ENCODE measurements at regions not wholly inside any gene's neighbourhood (a gene's known extent, or its start where the extent isn't known, plus 50 kb on each side); places are given as distances from the start of the nearest gene placed in this dataset.
"Not testable (repeated sequence)": the region's sequence is repeated elsewhere in the genome, so short reads cannot be mapped to it uniquely, and the experiment has no call there.

DNA sequence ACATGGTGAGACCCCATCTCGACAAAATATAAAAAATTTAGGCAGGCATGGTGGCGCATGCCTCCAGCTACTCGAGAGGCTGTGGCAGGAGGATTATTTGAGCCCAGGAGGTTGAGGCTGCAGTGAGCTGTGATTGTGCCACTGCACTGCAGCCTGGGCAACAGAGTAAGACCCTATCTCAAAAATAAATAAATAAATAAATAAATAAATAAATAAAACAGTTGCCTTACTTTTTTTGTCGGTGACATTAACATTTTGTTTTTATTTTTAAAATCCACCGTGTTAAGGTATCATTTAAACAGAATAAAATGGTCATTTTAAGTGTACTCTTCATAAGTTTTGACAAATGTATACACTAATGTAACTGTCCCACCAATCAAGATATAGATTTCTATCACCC is 57.0 kb downstream of the RASL11A start:
- ATAC-seq (no peak), DNase-seq (no peak)
- peaks cover 2% of the 10 kb centered on the region for H3K4me1 Mint-ChIP-seq
- H3K4me3 Mint-ChIP-seq, result no peak overlapping the region
- H3K36me3 Mint-ChIP-seq (ENCODE audit: low read depth), result peaks cover 2% of the 10 kb centered on the region
- peaks cover 25% of the 10 kb centered on the region for H3K27me3 Mint-ChIP-seq
- no peak overlapping the region for H3K27ac Mint-ChIP-seq
- no peaks in the 10 kb centered on the region for H3K9me3 ChIP-seq (ENCODE audit: control insufficient read depth, low read length, poor library complexity, severe bottlenecking)

DNA sequence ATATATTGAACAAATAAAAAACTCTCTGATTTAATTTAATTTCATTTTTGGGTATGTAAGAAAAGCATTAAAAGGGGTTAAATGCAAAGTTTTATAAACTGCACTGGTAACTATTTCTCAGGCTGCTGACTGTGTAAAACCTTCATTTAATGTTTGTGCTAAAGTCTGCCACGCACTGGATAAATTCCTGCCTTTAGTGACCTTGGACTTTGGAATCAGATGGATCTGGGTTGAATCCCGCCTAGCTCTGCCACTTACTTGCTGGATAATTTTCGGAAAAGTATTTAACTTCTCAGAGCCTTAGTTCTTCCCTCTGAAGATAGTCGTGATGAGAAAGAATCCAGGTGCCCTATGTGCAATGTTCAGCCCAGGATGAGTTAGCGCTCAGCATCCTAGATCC is 58.6 kb downstream of the RASL11A start:
- peaks cover 2% of the 10 kb centered on the region for H3K4me1 Mint-ChIP-seq
- H3K4me3 Mint-ChIP-seq, result no peak overlapping the region
- ATAC-seq, result no peak
- H3K36me3 Mint-ChIP-seq (ENCODE audit: low read depth), result peaks cover 3% of the 10 kb centered on the region
- DNase-seq, result no peak
- no peak overlapping the region for H3K27ac Mint-ChIP-seq
- H3K9me3 ChIP-seq (ENCODE audit: control insufficient read depth, low read length, poor library complexity, severe bottlenecking), result no peaks in the 10 kb centered on the region
- H3K27me3 Mint-ChIP-seq, result peaks cover 29% of the 10 kb centered on the region

DNA sequence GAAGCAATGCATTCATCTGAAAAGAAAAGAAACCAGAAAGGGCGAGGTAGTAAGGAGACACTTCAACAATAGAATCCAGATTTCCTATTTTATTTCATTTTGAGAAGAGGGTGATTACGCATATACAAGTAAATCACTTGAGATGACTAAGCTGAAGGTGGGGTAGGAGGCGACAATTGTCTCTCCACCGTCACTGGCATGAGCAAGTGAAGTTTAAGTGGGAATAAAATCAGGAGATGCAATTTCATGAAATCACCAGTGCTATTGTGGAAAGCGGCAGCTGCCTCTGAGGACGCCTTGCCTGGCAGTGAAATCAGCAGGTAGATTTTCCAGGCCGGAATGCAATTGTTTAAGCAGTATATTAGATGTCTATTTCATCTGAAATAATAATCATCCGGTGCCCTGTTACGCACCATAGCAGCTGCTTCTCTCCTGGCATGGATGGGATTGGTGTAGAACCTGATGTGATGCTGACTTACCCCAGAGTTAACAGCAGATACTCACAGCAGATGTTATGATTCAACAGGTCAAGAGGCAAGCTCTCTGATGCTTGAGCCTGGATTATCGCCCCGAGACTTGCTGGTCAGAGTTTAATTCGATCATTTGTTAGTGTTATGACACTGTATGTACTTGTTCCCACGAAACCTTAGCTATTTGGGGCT is 64.3 kb downstream of the RASL11A start:
- no peak overlapping the region for H3K27ac Mint-ChIP-seq
- peaks cover 4% of the 10 kb centered on the region for H3K36me3 Mint-ChIP-seq (ENCODE audit: low read depth)
- ATAC-seq (no peak), DNase-seq (no peak)
- peaks cover 41% of the 10 kb centered on the region for H3K27me3 Mint-ChIP-seq
- no peaks in the 10 kb centered on the region for H3K9me3 ChIP-seq (ENCODE audit: control insufficient read depth, low read length, poor library complexity, severe bottlenecking)
- H3K4me1 Mint-ChIP-seq, result peaks cover 4% of the 10 kb centered on the region
- H3K4me3 Mint-ChIP-seq, result no peak overlapping the region

DNA sequence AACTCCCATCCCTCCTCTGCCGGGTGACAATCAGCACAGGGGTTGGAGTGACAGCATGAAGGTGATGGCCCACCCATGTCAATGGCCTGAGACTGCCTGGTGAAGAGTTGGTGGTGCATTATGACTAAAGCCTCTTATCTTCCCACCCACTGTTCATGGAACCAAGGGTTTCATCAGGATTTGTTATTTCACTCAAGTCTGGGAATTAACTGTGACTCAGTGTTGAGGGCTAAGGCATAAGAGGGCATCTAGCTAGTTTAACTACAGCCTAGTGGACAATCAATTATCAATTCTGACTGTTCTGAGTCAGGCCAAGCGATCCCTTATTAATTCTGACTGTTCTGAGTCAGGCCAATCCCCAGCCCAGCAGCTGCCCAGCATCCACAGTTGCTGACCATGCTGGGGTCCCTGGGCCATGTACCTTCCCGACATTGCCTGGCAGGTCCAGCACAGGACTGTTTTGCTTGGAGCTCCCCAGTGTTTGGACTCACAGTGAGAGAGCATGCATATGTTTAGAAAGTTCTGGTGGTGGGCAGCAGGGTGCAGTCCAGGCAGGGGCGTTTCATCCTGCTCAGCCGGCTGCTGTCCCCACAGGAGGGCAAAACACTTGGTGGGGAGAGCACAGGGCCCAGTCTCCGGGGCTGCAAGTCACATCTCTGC is 65.5 kb downstream of the RASL11A start:
- peaks cover 4% of the 10 kb centered on the region for H3K4me1 Mint-ChIP-seq
- peaks cover 4% of the 10 kb centered on the region for H3K36me3 Mint-ChIP-seq (ENCODE audit: low read depth)

DNA sequence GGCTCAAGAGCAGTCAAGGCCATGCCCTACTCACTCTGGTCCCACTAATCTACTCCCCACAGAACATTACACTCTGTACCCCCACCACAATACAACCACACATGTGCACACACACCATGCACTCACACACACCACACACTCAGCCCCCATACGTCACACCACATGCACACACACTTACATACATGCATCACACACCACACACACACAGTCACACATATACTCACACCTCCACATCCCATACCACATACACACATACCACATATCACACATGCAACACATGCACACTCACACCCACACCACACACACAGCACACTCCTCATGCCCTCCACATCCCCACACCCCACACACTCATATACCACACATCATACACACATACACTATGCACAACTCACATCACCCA is 67.6 kb downstream of the RASL11A start:
- no peaks in the 10 kb centered on the region for H3K9me3 ChIP-seq (ENCODE audit: control insufficient read depth, low read length, poor library complexity, severe bottlenecking)
- Mint-ChIP-seq H3K4me1 (peaks cover 7% of the 10 kb centered on the region), H3K27me3 (peaks cover 35% of the 10 kb centered on the region), H3K36me3 (ENCODE audit: low read depth) (peaks cover 2% of the 10 kb centered on the region), H3K27ac (no peak overlapping the region), H3K4me3 (no peak overlapping the region)
- DNase-seq (no peak), ATAC-seq (no peak)

More for the DNA sequence above, 65.5 kb downstream of the RASL11A start:
- no peak for DNase-seq
- H3K9me3 ChIP-seq (ENCODE audit: control insufficient read depth, low read length, poor library complexity, severe bottlenecking), result no peaks in the 10 kb centered on the region
- no peak overlapping the region for H3K4me3 Mint-ChIP-seq
- peaks cover 40% of the 10 kb centered on the region for H3K27me3 Mint-ChIP-seq
- no peak for ATAC-seq
- H3K27ac Mint-ChIP-seq, result no peak overlapping the region

DNA sequence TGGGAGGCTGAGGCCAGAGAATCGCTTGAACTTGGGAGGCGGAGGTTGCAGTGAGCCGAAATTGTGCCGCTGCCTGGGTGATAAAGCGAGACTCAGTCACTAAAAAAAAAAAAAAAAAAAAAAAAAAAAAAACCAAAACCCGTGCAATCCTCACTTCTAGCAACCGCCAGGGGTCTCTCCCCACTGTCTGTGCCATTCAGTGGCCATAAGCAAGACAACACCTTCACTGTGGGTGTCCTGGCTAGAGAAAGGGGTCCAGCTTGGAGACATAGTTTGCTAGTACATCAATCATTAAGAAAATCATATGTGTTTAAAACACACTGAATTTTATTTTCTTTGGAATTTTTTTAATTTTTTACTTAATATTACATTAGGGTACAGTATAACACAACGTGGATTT is 68.2 kb downstream of the RASL11A start:
- Mint-ChIP-seq H3K27ac (no peak overlapping the region), H3K36me3 (ENCODE audit: low read depth) (peaks cover 2% of the 10 kb centered on the region), H3K4me3 (no peak overlapping the region), H3K27me3 (peaks cover 38% of the 10 kb centered on the region), H3K4me1 (peaks cover 7% of the 10 kb centered on the region)
- ATAC-seq (no peak), DNase-seq (no peak)
- H3K9me3 ChIP-seq (ENCODE audit: control insufficient read depth, low read length, poor library complexity, severe bottlenecking), result no peaks in the 10 kb centered on the region

DNA sequence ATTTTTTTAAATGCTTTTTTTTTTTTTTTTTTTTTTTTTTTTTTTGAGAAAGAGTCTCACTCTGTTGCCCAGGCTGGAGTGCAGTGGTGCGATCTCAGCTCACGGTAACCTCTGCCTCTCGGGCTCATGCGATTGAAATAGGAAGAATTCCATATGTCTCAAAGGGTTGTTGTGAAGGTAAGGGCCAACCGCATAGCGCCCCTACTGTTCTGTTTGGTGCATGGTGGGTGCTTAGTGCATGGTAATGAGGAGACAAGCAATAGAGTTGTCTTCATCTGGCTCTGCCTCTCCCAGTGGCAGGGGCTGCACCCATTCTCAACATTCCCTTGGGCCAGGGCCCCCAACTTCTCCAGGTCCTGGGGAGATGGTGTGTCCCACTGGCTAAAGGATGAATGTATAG is 68.7 kb downstream of the RASL11A start:
- peak in 1 of 3 donors; percentile 11 for DNase-seq
- Mint-ChIP-seq H3K27me3 (peaks cover 41% of the 10 kb centered on the region), H3K27ac (no peak overlapping the region), H3K4me1 (peaks cover 7% of the 10 kb centered on the region), H3K4me3 (no peak overlapping the region), H3K36me3 (ENCODE audit: low read depth) (peaks cover 2% of the 10 kb centered on the region)
- no peaks in the 10 kb centered on the region for H3K9me3 ChIP-seq (ENCODE audit: control insufficient read depth, low read length, poor library complexity, severe bottlenecking)
- ATAC-seq, result peak; percentile 75

DNA sequence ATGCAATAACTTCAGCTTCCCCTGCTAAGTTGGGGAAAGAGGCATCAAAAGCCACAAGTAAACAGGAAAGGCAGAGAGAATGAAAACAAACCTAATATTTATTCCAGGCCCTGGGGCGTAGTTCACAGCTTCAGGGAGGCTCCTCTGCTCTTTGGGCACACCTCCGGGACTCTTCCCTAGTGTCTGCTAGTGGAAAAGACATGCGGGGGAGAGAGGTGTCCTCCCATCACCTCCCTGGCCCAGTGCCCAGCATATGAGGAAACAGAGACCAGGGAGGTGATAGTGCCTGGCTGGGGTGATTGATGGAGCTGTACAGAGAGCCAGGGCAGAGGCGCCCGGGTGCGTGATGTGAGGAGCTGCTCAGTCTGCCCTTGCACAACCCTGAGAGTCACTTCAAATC is 71.0 kb downstream of the RASL11A start:
- H3K4me1 Mint-ChIP-seq, result peaks cover 7% of the 10 kb centered on the region
- ATAC-seq (no peak), DNase-seq (no peak)
- no peak overlapping the region for H3K27ac Mint-ChIP-seq
- H3K9me3 ChIP-seq (ENCODE audit: control insufficient read depth, low read length, poor library complexity, severe bottlenecking), result no peaks in the 10 kb centered on the region
- no peak overlapping the region for H3K4me3 Mint-ChIP-seq
- peaks cover 2% of the 10 kb centered on the region for H3K36me3 Mint-ChIP-seq (ENCODE audit: low read depth)
- H3K27me3 Mint-ChIP-seq, result peaks cover 42% of the 10 kb centered on the region

DNA sequence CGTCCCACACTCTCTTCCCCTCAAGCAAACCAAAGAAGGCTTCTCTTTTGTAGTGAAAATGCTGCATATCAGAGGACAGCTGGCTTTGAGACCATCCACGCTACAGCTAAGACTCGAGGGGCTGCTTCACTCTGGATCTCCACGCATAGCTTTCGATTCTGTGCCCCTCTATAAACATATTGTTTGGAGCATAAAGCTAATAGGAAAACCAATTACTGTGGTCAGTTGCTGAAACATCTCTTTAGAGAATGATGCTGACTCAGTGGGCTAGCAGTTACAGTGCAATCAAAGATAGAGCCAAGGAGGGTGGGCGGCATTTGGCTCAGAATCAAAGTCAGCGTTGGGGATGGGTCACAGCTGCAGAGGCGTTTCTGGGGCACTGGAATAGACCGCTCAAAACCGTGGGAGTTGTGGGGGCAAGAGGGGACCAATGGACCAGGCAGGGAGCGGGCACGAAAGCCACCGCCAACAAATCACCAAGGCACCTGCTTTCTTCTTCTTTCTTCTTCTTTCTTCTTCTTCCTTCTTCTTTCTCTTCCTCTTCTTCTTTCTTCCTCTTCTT is 76.7 kb downstream of the RASL11A start:
- Mint-ChIP-seq H3K27ac (no peak overlapping the region), H3K27me3 (peaks cover 46% of the 10 kb centered on the region)

DNA sequence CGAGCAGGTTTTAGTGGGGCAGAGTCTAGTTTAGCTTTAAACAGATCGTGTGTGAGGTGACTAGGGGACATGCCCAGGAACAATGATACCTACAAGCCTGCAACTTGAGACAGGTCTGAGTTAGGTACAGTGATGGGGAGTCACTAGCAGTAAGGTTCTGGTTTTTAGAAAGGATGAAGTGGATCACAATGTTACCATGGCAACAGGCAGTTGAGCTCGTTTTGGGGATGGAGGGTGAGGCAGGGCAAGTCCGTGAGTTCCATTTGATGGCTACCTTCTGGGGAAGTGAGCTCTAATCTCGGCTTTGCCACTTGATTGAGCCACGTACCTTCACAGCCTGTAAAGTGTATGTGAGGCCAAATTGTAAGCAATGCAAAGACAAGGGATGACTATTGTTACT is 76.0 kb upstream of the GTF3A start:
- no peaks in the 10 kb centered on the region for H3K9me3 ChIP-seq (ENCODE audit: control insufficient read depth, low read length, poor library complexity, severe bottlenecking)
- Mint-ChIP-seq H3K4me1 (peaks cover 13% of the 10 kb centered on the region), H3K36me3 (ENCODE audit: low read depth) (peaks cover 2% of the 10 kb centered on the region), H3K27me3 (peaks cover 54% of the 10 kb centered on the region), H3K27ac (no peak overlapping the region), H3K4me3 (no peak overlapping the region)
- DNase-seq (no peak), ATAC-seq (no peak)

More for the DNA sequence above, 76.7 kb downstream of the RASL11A start:
- no peak for ATAC-seq
- Mint-ChIP-seq H3K4me3 (no peak overlapping the region), H3K36me3 (ENCODE audit: low read depth) (peaks cover 2% of the 10 kb centered on the region), H3K4me1 (peaks cover 6% of the 10 kb centered on the region)
- H3K9me3 ChIP-seq (ENCODE audit: control insufficient read depth, low read length, poor library complexity, severe bottlenecking), result no peaks in the 10 kb centered on the region
- DNase-seq, result no peak

DNA sequence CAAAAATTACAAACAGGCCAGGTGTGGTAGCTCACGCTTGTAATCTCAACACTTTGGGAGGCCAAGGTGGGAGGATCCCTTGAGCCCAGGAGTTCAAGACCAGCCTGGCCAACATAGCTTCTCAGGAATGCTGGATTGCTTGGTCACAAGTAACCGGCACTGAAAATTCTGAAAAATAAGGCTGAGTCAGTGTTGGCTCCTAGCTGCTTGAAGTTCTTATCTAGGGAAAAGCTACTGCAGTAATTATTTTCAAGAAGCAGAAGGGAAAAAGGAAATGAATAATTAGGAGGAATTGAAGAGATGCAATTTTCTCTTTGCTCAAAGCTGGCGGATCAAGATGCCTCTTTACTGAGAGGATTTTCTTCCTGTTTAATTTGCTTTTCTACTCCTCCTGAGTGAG is 75.0 kb upstream of the GTF3A start:
- Mint-ChIP-seq H3K36me3 (ENCODE audit: low read depth) (peaks cover 2% of the 10 kb centered on the region), H3K4me3 (no peak overlapping the region), H3K27me3 (peaks cover 49% of the 10 kb centered on the region), H3K27ac (no peak overlapping the region), H3K4me1 (peaks cover 13% of the 10 kb centered on the region)
- no peak for DNase-seq
- no peaks in the 10 kb centered on the region for H3K9me3 ChIP-seq (ENCODE audit: control insufficient read depth, low read length, poor library complexity, severe bottlenecking)
- ATAC-seq, result no peak

DNA sequence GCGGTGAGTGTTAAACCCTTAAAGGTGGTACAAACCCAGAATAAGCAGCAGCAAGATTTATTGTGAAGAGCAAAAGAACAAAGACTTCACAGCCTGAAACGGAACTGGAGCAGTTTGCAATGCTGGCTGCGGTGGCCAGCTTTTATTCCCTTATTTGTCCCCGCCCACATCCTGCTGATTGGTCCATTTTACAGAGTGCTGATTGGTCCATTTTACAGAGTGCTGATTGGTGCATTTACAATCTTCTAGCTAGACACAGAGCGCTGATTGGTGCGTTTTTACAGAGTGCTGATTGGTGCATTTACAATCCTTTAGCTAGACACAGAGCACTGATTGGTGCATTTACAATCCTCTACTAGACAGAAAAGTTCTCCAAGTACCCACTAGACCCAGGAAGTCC is 73.6 kb upstream of the GTF3A start:
- not testable (repeated sequence) for H3K27ac Mint-ChIP-seq; ATAC-seq; H3K4me3 Mint-ChIP-seq; H3K9me3 ChIP-seq (ENCODE audit: control insufficient read depth, low read length, poor library complexity, severe bottlenecking); DNase-seq; H3K36me3 Mint-ChIP-seq (ENCODE audit: low read depth)
- Mint-ChIP-seq H3K4me1 (peaks cover 13% of the 10 kb centered on the region), H3K27me3 (peaks cover 42% of the 10 kb centered on the region)

DNA sequence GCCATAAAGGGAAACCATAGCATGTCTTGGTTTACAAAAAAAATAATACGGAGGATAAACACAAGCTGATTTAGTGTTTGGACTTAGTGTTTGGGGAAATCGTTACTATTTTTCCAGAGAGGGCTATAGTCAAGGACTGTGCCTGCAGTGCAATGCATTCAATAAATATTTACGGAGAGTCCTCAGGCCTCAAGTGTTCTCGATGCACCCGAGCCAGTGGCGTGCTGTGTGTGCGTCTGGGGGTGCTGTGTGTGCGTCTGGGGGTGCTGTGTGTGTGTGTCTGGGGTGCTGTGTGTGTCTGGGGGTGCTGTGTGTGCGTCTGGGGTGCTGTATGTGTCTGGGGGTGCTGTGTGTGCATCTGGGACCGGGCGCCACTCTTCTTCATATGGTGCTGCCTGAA is 71.7 kb upstream of the GTF3A start:
- peaks cover 5% of the 10 kb centered on the region for H3K36me3 Mint-ChIP-seq (ENCODE audit: low read depth)
- H3K4me3 Mint-ChIP-seq, result peak overlapping the region; percentile 66
- peaks cover 12% of the 10 kb centered on the region for H3K4me1 Mint-ChIP-seq
- DNase-seq (no peak), ATAC-seq (no peak)
- peaks cover 42% of the 10 kb centered on the region for H3K27me3 Mint-ChIP-seq
- H3K27ac Mint-ChIP-seq, result peak overlapping the region; percentile 59
- no peaks in the 10 kb centered on the region for H3K9me3 ChIP-seq (ENCODE audit: control insufficient read depth, low read length, poor library complexity, severe bottlenecking)

DNA sequence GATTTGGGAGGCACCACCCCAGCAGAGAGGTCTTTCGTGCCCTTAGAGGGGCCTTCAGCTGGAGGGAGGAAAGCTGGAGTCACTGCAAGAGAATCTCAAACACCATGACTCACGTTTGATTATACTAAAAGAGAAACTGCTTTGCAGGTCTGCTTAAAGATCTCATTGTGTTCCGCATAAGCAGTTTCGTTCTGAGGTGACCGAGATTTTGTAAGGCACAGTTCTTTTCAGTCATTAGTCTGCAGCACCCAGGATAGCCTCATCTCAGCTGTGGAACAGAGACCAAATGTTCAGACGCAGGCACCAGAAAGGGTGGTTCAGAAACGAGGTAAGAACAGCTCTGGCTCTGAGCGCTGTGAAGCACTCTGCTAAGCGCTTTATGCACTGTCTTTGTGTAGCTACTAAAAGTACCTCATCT is 71.2 kb upstream of the GTF3A start:
- no peaks in the 10 kb centered on the region for H3K9me3 ChIP-seq (ENCODE audit: control insufficient read depth, low read length, poor library complexity, severe bottlenecking)
- peak overlapping the region; percentile 66 for H3K4me3 Mint-ChIP-seq
- H3K36me3 Mint-ChIP-seq (ENCODE audit: low read depth), result peaks cover 5% of the 10 kb centered on the region
- ATAC-seq (peak; percentile 37), DNase-seq (no peak)
- H3K27ac Mint-ChIP-seq, result peak overlapping the region; percentile 59
- peaks cover 10% of the 10 kb centered on the region for H3K4me1 Mint-ChIP-seq
- peaks cover 37% of the 10 kb centered on the region for H3K27me3 Mint-ChIP-seq

Data from T-helper 17 cell (primary cell).